AG20443 (cell line): ENCODE measurements at regions not wholly inside any gene's neighbourhood (a gene's known extent, or its start where the extent isn't known, plus 50 kb on each side); places are given as distances from the start of the nearest gene placed in this dataset.

Experiments
- DNase-seq: peaks from one replicate; pipeline ENCODE4 v3.0.0; 2012; ENCODE audit warnings: low spot score, mixed read lengths

DNA sequence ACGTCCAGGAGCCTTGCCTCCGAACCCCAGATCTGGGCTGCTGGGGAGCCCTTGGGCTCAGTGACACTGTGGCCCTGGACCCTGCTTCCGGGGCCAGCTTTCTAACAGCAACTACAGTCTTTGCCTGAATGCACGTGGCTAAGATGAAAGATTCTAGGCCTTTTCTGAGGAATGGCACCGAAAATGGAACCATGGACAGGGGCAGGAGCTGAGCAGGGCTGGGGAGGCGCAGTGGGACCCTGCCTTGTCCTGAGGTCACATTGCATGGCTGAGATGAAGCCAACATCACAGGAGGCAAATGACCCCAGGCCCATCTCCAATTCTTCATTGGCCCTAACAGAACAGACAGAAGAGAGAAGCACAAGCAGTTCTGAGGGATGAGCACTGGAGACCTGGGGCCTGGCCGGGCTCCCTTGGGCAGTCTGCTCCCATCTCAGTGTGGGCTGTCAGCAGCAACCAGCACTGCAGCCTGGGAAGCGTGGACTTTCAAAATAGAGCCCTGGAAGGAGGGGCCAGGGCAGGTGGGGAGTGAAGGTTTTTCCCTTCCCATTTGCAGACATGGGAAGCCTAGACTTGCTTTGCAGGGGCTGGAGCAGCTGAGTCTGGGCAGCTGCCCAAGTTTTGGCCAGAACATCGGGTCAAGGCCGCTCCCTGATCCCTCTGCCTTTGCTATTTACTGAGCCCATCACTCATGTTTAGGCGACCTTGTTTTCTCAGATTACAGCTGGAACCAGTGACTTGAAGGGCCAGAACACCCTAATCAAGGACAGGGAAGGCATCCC is 114.4 kb upstream of the TCERG1L start:
- no peak for DNase-seq

- DNase-seq, result no peak
Measured at GRCh38 chr10:131426534-131426898, 115.0 kb upstream of the TCERG1L start.

DNA sequence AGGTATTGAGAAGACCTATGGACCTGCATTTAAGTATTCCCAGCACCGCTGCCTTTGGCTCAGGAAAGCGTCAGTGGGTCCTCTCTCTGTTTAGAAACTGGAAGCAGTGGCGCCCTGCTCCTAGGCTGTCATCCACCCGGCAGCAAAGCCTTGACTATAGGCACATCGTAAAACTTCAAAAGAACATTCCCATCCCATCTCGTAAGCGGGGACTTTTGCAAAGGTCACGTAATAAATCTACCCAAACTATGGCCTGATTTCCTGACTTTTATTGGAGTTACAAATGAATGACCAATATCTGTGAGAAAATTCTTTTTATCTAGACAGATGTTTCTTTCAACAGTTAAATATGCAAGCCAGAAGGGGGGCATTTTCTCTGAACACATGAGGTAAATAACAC is 115.8 kb upstream of the TCERG1L start:
- DNase-seq, result no peak

DNA sequence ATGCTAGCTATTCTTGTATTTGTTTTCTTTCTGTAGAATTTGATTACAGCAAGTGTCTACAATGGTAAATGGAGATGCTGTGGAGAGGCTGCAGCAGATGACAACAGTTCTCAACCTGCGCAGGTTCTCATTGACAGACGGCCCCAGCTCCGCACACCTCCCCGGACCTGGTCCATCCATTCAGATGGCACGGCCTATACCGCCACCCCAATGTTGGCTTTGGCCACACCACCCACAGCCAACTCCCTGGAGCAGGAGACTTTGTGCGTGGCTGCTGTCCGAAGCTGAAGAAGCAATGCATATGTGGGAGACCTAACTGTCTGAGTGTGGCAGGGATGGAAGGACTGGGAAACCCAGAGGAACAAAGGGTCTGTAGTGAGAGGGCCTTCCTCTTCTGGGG is 116.4 kb upstream of the TCERG1L start:
- DNase-seq, result no peak

DNA sequence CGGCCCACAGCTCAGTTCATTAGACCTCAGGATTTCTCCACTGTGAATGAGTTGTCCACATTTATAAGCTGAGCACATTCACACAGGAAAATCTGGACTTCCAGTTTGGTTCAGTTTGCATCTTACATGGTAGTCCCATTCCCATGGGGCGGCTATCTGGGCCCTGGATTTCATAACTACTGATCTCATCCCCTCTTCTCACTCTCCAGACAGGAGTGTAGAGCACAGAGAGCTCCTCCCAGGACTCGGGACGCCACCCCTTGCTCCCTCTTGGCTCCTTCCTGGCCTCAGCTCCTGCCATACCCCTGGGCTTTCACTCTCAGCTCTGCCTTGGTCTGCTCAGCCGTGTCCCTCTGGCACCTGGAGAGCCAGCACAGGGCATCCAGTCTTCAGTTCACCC is 117.6 kb upstream of the TCERG1L start:
- no peak for DNase-seq

DNA sequence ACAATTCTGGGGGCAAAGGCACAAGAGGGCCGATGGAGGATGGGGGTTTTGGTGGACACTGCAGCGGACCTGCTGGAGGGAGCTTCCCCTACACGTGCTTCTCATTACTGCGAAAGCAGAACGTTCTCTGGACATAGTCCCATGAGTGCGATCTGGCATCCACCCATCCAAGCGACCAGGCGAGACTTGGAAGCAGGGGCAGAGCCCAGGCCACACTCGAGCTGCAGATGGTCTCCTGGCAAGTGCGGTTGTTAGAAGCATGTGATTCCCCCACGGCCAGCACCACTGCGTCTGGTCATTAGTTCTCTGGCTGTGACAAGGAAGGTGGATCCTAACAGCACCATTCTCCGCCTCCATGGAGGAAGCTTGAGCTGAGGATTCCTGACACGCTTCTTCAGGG is 118.4 kb upstream of the TCERG1L start:
- DNase-seq, result no peak

GRCh38 chr10:131430716-131431412 is 119.3 kb upstream of the TCERG1L start:
- no peak for DNase-seq

GRCh38 chr10:131431533-131431932 is 120.0 kb upstream of the TCERG1L start:
- no peak for DNase-seq

DNA sequence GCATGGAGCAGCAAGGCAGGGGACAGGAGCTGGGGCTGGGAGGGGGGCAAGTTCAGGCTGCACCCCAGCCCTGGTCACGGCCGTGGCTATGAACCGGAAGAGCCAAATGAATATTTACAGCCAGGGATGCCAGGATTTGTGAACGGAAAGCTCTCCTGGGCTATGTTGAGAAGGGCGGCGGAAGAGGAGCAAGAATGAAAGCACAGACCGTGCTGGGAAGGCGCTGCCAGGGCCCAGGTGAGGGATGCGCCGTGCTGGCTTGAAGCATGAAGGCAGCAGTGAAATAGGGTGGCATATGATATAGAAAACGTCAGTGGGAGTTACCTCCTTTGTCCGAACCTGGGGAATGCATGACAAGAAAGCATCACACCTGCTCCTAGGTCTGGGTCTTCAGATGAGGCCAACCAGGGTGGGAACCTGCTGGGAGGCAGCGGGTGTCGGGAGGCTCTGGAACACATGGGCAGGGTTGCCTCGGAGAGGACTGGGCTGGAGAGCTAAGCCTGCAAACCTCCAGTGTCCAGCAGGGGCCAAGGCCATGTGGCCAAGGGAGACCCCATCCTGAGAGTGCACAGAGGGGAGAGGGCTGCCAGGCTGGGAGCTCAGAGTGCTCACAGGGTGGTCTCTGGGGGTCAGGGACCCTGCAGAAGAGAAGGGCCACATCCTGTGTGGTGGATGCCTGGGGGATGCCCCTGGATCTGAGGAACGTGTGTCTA is 120.6 kb upstream of the TCERG1L start:
- DNase-seq, result no peak

- no peak for DNase-seq
Measured at GRCh38 chr10:131433568-131433967, 122.0 kb upstream of the TCERG1L start.

DNA sequence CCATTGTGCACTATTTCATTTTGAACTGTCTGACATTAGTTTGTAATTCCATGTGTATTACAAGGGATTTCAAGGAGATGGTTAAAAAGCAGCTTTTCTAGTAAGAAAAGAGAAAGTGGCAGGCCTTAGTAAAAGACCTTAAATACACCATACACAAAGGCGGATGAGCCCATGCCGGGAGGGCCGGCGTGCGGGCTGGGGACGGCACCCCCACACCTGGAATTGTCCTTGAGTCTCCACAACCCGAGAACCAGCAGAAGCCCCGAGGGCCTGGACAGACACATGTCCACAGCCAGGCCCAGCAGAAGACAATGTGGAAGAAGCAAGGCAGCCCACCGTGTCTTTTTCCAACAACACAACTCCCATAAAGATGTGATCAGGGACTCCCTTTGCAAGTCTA is 123.7 kb upstream of the TCERG1L start:
- no peak for DNase-seq

GRCh38 chr10:131435760-131436457 is 124.4 kb upstream of the TCERG1L start:
- DNase-seq, result no peak

GRCh38 chr10:131436458-131436857 is 124.9 kb upstream of the TCERG1L start:
- DNase-seq, result no peak

DNA sequence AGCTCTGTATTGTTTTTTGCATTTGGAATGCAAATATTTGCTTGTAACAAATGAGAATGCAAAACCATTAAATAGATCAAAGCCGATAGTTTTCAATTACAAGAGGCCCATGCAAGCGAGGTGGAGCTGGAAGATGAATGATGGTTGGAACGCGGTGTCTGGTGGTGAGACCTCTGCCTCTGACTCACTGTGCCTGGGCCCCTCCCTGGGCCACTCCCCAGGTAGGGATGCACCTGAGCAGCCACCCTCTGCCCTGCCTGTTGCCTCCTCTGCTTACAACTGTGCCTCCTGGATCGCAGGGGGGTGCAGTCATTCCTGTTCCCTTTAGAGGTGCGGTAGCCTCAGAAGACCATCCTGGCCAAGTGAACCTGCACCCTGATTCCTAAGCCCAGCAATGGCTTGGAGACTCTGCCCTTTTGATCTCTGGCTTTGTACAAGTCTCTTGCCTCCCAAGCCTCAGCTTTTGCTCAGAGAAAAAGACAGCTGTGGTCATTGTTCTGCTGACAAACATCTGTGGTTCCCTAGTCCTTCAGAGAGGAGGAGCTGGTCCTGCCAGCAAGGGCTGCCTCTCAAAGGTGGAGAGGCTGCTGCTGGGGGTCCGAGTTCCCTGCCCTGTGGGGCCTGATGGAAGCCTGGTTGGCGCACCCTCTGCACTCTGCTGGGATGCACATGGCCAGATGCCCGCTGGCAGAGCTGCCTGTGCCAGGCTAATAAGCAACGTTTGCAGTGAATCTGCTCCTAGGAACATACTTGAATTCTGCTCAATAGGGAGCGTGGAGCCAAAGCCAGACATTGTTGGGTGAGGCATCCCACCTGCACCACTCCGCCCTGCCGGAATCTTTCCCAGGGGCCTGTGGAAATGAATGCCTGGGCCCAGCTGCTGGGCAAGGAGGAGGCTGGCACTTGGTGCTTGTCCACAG is 126.3 kb upstream of the TCERG1L start:
- no peak for DNase-seq

DNA sequence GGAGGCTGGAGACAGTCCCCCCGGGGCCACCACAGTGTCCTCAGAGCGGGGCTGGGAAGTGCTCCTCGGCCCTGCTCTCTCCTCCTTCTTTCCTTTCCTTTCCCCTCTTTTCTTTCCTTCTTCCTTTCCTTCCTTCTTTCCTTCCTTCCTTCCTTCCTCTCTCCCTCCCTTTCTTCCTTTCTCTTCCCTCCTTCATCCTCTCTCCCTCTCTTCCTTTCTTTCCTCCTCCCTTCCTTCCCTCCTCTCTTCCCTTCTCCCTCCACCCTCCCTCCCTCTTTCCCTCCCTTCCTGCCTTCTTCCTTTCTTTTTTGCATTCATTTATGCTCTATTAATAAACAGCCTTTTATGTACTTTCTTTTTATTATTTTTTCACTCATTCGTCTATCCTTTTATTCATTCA is 127.1 kb upstream of the TCERG1L start:
- DNase-seq, result no peak

- no peak for DNase-seq
Measured at GRCh38 chr10:131439705-131440104, 128.2 kb upstream of the TCERG1L start.

DNA sequence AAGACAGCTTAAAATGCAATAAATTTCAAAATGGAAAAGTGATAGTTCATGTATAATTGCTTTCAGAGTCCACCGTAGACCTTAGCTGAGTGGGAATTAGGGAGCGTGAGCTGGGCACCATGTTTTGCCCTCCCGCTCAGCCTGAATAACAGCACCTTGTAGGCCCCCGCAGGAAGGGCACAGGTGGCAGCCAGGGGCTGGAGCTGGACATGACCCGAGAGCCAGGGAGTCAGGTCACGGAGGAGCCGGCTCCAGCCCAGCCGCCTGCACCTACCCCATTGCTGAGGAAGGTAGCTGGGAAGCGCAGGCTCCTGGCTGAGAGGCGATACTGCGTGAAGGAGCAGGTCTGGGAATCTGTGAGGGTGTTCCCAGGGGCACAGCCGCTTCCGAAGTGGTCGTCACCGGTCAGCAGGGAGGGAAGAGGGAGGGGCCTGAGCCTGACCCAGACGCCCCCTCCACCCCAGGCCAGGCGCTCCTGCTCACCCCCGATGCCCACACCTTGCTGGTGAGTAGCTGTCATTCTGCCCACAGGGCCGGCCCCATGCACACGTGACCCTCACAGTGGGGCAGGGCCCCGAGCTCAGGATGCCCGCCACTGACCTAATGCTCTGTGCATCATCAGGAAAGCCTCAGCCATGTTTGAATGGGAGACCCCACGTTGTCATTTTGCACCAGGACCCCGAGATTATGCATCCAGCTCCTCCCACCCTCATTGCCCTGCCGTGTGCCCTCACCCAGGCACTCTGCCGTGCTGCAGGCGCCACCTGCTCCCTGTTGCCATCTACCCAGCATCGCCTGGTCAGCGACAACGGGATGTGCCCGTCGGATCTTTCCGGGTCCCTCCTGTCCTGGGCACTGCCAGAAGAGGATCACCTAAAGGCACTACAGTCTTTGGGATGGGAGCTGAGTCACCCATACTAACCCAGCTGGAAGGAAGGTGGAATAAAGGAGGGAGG is 129.2 kb upstream of the TCERG1L start:
- no peak for DNase-seq

GRCh38 chr10:131442271-131442670 is 130.8 kb upstream of the TCERG1L start:
- DNase-seq, result no peak

GRCh38 chr10:131444286-131444685 is 132.8 kb upstream of the TCERG1L start:
- no peak for DNase-seq

DNA sequence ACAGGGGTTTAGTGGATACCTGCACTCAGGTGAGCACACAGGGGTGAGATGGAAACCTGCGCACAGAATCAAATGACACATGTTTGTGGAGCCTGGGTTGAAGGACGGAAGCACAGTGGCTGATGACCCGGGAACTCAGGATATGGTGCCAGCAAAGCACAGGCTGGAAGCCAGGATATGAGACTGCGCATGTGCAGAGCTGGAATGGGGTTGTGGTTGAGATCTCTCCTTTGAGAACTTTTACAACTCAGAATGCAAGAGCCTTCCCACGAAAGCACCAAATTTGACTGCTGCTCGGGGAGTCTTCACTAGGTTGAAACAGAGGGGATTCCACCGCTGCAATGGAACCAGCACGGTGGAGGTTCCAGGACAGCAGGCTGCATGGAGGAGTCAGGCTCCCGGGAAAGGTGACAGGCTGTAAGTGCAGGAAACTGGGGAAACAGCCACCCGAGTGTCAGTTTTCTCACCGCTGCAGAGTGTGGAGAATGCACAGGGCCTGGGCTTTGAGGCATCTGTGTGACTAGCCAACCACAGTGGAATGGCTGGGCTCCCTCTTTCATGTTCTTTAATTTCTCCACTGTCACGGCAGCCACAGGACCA is 133.4 kb upstream of the TCERG1L start:
- DNase-seq, result no peak
